A673 (cell line): ENCODE measurements at regions not wholly inside any gene's neighbourhood (a gene's known extent, or its start where the extent isn't known, plus 50 kb on each side); places are given as distances from the start of the nearest gene placed in this dataset.

Source experiments
- BruUV-seq: library from RNA; stranded (reverse); fragments of 400-500 nt; replicated peaks from 2 replicates; lab custom pipeline; 2021; lab: Mats Ljungman, UMichigan
- CTCF ChIA-PET: fragments of 300-600 bp; sonication (Branson Sonifier 250); formaldehyde crosslinking; loops from one replicate; lab custom pipeline; 2022; ENCODE audit warnings: antibody characterized with exemption; lab: Charles Lee
- POLR2A ChIA-PET: fragments of 300-600 bp; sonication (Branson Sonifier 250); formaldehyde crosslinking; loops from one replicate; lab custom pipeline; 2022; ENCODE audit warnings: antibody characterized with exemption; ENCODE audit not compliant: low non-redundant PET; lab: Charles Lee
- DNase-seq: peaks from one replicate; pipeline ENCODE4 v3.0.0-alpha.2; 2015; ENCODE audit warnings: low spot score
- H3K27ac ChIP-seq: fragments of 200-600 bp; sonication (generic); 2 replicates; pipeline ENCODE4 v1.5.1; 2016; ENCODE audit warnings: mixed run types, low read depth, mild to moderate bottlenecking, mixed read lengths, antibody characterized with exemption, low read length; ENCODE audit not compliant: poor library complexity, severe bottlenecking
- H3K27me3 ChIP-seq: fragments of 200-600 bp; sonication (generic); replicated peaks from 2 replicates; pipeline ENCODE4 v1.6.1; 2017; ENCODE audit warnings: mixed run types, low read depth, mild to moderate bottlenecking, mixed read lengths, antibody characterized with exemption, low read length; ENCODE audit not compliant: insufficient read depth, poor library complexity
- H3K36me3 ChIP-seq: fragments of 200-600 bp; sonication (generic); 2 replicates; pipeline ENCODE4 v1.6.1; 2016; ENCODE audit warnings: mixed run types, mild to moderate bottlenecking, mixed read lengths, antibody characterized with exemption, low read length; ENCODE audit not compliant: insufficient read depth, poor library complexity, severe bottlenecking
- H3K4me1 ChIP-seq: fragments of 200-600 bp; sonication (generic); 2 replicates; pipeline ENCODE4 v1.6.1; 2017; ENCODE audit warnings: mixed run types, mild to moderate bottlenecking, mixed read lengths, antibody characterized with exemption, low read length; ENCODE audit not compliant: insufficient read depth, poor library complexity, severe bottlenecking
- H3K4me3 ChIP-seq: fragments of 200-600 bp; sonication (generic); 2 replicates; pipeline ENCODE4 v1.5.1; 2016; ENCODE audit warnings: low read depth, mixed run types, mild to moderate bottlenecking, mixed read lengths, low read length; ENCODE audit not compliant: poor library complexity, severe bottlenecking
- H3K9me3 ChIP-seq: fragments of 200-600 bp; sonication (generic); 2 replicates; pipeline ENCODE4 v1.6.1; 2016; ENCODE audit warnings: mixed run types, low read depth, mild to moderate bottlenecking, mixed read lengths, antibody characterized with exemption, low read length; ENCODE audit not compliant: poor library complexity, severe bottlenecking
- EZH2 ChIP-seq: fragments of 200-600 bp; sonication (generic); IDR thresholded peaks from 2 replicates; pipeline ENCODE4 v1.6.1; 2017; ENCODE audit warnings: borderline replicate concordance, low read depth, mild to moderate bottlenecking, mixed read lengths, antibody characterized with exemption, low read length; ENCODE audit not compliant: poor library complexity, severe bottlenecking
- intact Hi-C: fragments of 100-400 bp; cut with micrococcal nuclease; formaldehyde crosslinking; loops from one replicate; pipeline ENCODE4 v1.10.0; 2022; ENCODE audit not compliant: unreplicated experiment
- TF ChIP-seq, protein P1 (sequence below): fragments of 300-800, 200-600 bp; sonication (generic); conservative IDR thresholded peaks from 2 replicates; pipeline ENCODE4 v1.5.1; 2017; ENCODE audit warnings: low read depth, mild to moderate bottlenecking, antibody characterized with exemption, low read length, moderate library complexity, mixed read lengths

DNA sequence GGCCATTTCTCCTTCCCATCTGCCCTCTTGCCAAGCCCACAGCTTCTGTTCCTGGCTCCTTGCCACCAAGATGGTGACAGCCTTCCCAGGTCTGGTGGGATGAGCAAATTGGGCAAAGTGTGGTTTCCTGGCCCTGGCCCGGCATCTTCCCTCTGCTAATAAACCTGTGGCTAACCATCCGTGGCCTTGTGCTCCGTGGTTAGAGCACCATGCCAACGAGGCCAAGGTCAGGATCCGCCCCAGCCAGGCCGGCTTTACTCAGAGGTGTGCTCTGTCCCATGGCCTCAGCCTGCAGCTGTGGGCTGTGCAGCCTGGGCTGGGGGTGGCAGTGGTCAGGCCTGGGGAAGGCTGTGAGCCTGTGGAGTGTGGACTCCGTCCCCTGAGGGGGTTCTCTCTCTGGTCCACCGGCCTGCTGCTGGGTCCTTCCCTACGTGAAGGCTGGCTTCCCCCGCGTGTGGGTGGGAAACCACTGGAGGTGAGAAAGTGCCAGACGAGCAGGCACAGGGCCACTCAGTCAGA lies 117.4 kb downstream of the VEGFA start:
- no TSS peak for BruUV-seq
- TF ChIP-seq EZH2: no peak
- TF ChIP-seq, protein P1, sequence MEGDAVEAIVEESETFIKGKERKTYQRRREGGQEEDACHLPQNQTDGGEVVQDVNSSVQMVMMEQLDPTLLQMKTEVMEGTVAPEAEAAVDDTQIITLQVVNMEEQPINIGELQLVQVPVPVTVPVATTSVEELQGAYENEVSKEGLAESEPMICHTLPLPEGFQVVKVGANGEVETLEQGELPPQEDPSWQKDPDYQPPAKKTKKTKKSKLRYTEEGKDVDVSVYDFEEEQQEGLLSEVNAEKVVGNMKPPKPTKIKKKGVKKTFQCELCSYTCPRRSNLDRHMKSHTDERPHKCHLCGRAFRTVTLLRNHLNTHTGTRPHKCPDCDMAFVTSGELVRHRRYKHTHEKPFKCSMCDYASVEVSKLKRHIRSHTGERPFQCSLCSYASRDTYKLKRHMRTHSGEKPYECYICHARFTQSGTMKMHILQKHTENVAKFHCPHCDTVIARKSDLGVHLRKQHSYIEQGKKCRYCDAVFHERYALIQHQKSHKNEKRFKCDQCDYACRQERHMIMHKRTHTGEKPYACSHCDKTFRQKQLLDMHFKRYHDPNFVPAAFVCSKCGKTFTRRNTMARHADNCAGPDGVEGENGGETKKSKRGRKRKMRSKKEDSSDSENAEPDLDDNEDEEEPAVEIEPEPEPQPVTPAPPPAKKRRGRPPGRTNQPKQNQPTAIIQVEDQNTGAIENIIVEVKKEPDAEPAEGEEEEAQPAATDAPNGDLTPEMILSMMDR: no peak
- intact Hi-C loops: no loop called here
- H3K36me3 ChIP-seq: no peaks in the 10 kb centered on the region
- no peak overlapping the region for H3K27ac ChIP-seq
- H3K27me3 ChIP-seq: no peaks in the 10 kb centered on the region
- ChIA-PET CTCF (no interaction called here), POLR2A (no interaction called here)
- DNase-seq: no peak
- no peaks in the 10 kb centered on the region for H3K9me3 ChIP-seq
- no peak overlapping the region for H3K4me3 ChIP-seq
- no peaks in the 10 kb centered on the region for H3K4me1 ChIP-seq

DNA sequence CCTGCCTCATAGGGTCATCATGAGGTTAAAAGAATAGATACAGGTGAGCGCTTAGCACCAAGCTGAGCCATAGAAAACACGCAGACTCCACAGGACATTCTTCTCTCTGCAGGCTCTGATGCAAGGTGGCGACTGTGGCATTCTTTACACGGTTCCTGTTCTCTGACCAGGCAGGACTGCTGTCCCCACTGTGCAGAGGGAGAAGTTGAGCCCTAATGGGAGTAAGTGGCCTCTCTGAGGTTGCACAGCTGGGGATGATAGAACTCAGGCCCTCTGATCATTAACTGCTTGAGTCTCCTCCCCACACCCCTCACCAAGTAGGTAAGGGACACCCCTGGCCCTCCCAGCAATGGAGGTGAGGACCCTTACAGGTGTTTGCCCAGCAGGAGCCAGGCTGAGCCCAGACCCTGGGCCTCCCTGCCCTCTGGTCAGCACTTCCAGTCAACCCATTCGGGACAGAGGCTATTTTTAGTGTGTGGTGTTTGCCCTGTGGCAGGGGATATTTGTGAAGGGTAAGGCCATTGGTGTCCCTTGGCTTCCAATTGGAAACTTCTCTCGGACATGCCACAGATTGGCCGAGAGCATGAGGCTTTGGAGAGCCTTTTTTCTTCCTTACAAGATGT lies 116.8 kb downstream of the VEGFA start:
- CTCF ChIA-PET: no interaction called here
- no peaks in the 10 kb centered on the region for H3K4me1 ChIP-seq
- H3K27ac ChIP-seq: no peak overlapping the region
- no peaks in the 10 kb centered on the region for H3K9me3 ChIP-seq
- DNase-seq: no peak
- no peaks in the 10 kb centered on the region for H3K27me3 ChIP-seq
- H3K36me3 ChIP-seq: no peaks in the 10 kb centered on the region
- POLR2A ChIA-PET: no interaction called here
- intact Hi-C loops: no loop called here
- no peak for TF ChIP-seq EZH2
- TF ChIP-seq, protein P1: no peak
- no TSS peak for BruUV-seq
- no peak overlapping the region for H3K4me3 ChIP-seq

- CTCF ChIA-PET: interaction anchor here (0.6 kb wide), 1 partner anchor 193 kb away, joined by 4 read pairs; no protein-coding TSS in a partner anchor
Measured at GRCh38 chr6:43886067-43886461, 116.1 kb downstream of the VEGFA start.

More at GRCh38 chr6:43886067-43886461, 116.1 kb downstream of the VEGFA start:
- no peaks in the 10 kb centered on the region for H3K9me3 ChIP-seq
- no peak overlapping the region for H3K27ac ChIP-seq
- POLR2A ChIA-PET: no interaction called here
- intact Hi-C loops: no loop called here
- no peak for TF ChIP-seq EZH2
- TF ChIP-seq, protein P1: no peak
- no peak overlapping the region for H3K4me3 ChIP-seq
- H3K27me3 ChIP-seq: no peaks in the 10 kb centered on the region
- H3K36me3 ChIP-seq: no peaks in the 10 kb centered on the region
- BruUV-seq: no TSS peak
- no peaks in the 10 kb centered on the region for H3K4me1 ChIP-seq
- no peak for DNase-seq
